CD4-positive, alpha-beta T cell (primary cell): ENCODE measurements at regions not wholly inside any gene's neighbourhood (a gene's known extent, or its start where the extent isn't known, plus 50 kb on each side); places are given as distances from the start of the nearest gene placed in this dataset.

ENCODE experiments used
- ATAC-seq: fragments of 200-7000 bp; cut with Tn5 transposase; one replicate; pipeline ENCODE4 v1.10.0; 2022; ENCODE audit warnings: mild to moderate bottlenecking; ENCODE audit not compliant: poor library complexity
- CTCF ChIA-PET: fragments of 350-600 bp; sonication (Branson Sonifier 250); formaldehyde crosslinking; loops from one replicate; lab custom pipeline; 2021; ENCODE audit warnings: antibody characterized with exemption, inconsistent platforms; lab: Charles Lee
- POLR2A ChIA-PET: fragments of 350-600 bp; sonication (Branson Sonifier 250); formaldehyde crosslinking; loops from one replicate; lab custom pipeline; 2021; ENCODE audit warnings: antibody characterized with exemption, inconsistent platforms; lab: Charles Lee
- DNase-seq, 14 experiments: peaks; one replicate each; pipeline ENCODE4 v3.0.0-alpha.2; 2013 to 2020; ENCODE audit warnings: mixed read lengths in 2 of 14
- H3K27ac ChIP-seq, 2 donors: one replicate each; pipeline versions ENCODE4 v1.5.1 to v1.7.0; 2013; ENCODE audit warnings: low read length in 2 of 2, low read depth in 1 of 2, mild to moderate bottlenecking in 1 of 2
- H3K27me3 ChIP-seq, 2 experiments: 1 replicate in 1 of 2; 2 replicates in 1 of 2; pipeline versions ENCODE4 v1.6.1 to v1.7.0; 2013; ENCODE audit warnings: low read length in 2 of 2, control low read depth in 1 of 2, mild to moderate bottlenecking in 1 of 2, moderate library complexity in 1 of 2; ENCODE audit not compliant: insufficient read depth in 2 of 2, control insufficient read depth in 1 of 2
- H3K36me3 ChIP-seq: one replicate; pipeline ENCODE4 v1.6.1; 2013; ENCODE audit warnings: low read length, control low read depth; ENCODE audit not compliant: insufficient read depth
- H3K4me1 ChIP-seq: one replicate; pipeline ENCODE4 v1.6.1; 2013; ENCODE audit warnings: low read length, control low read depth; ENCODE audit not compliant: insufficient read depth
- H3K4me3 ChIP-seq: one replicate; pipeline ENCODE4 v1.5.1; 2013; ENCODE audit warnings: mild to moderate bottlenecking, low read length, moderate library complexity
- H3K9me3 ChIP-seq, 2 experiments: 1 replicate in 1 of 2; 2 replicates in 1 of 2; pipeline versions ENCODE4 v1.6.1 to v1.7.0; 2013; ENCODE audit warnings: low read length in 2 of 2, mild to moderate bottlenecking in 2 of 2, control low read depth in 1 of 2, moderate library complexity in 1 of 2; ENCODE audit not compliant: control insufficient read depth in 1 of 2, insufficient read depth in 1 of 2
- H3K27ac Mint-ChIP-seq: one replicate; pipeline ENCODE4 v1.8.0; 2020; ENCODE audit warnings: mixed read lengths
- H3K27me3 Mint-ChIP-seq: one replicate; pipeline ENCODE4 v1.8.0; 2021; ENCODE audit warnings: mixed read lengths
- H3K36me3 Mint-ChIP-seq: one replicate; pipeline ENCODE4 v1.8.0; 2021; ENCODE audit warnings: low read depth, mixed read lengths
- H3K4me1 Mint-ChIP-seq: one replicate; pipeline ENCODE4 v1.8.0; 2021; ENCODE audit warnings: low read depth, mixed read lengths
- H3K4me3 Mint-ChIP-seq: one replicate; pipeline ENCODE4 v1.8.0; 2020; ENCODE audit warnings: mild to moderate bottlenecking, mixed read lengths
- H3K9me3 Mint-ChIP-seq: one replicate; pipeline ENCODE4 v1.8.0; 2020; ENCODE audit warnings: mixed read lengths
- CTCF ChIP-seq: fragments of 200-600 bp; IDR thresholded peaks from one replicate; pipeline ENCODE4 v1.8.0; 2022; ENCODE audit warnings: antibody characterized with exemption, mild to moderate bottlenecking
- intact Hi-C, 2 experiments: fragments of 100-400 bp; cut with DNase I in 1 of 2; cut with micrococcal nuclease in 1 of 2; formaldehyde crosslinking; loops; one replicate each; pipeline versions ENCODE4 v1.15.1 to v1.9.0; 2023 to 2025; cut with DNase I, micrococcal nuclease

DNA sequence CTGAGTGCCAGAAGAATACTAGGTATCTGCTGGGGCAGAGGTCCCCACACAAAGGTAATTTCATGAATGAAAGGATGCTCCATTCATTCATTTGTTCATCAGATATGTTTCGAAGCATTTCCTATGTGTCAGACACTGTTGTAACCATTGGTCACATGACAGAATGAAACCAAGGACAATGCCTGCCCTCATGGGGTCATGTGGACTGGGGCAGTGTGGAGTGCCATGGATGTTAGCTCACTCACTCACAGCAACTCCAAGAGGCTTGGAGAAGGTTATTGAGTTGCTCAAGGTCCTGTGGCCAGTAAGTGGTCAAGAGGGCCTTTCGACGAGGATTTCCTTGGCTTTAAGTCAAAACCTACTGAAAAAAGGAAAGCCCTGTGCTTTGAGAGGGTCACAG, 223.5 kb downstream of the ARHGAP12 start:
- H3K36me3 Mint-ChIP-seq, result no peaks in the 10 kb centered on the region
- H3K36me3 ChIP-seq, result no peaks in the 10 kb centered on the region
- TF ChIP-seq CTCF, result no peak
- DNase-seq, result peak in 1 of 14 experiments; percentile 10
- no peaks in the 10 kb centered on the region for H3K27me3 Mint-ChIP-seq
- H3K4me1 Mint-ChIP-seq, result peaks cover 16% of the 10 kb centered on the region
- peaks cover 14% of the 10 kb centered on the region for H3K4me1 ChIP-seq
- H3K9me3 ChIP-seq, result peaks cover 0 to 3% of the 10 kb centered on the region in 2 experiments
- no peaks in the 10 kb centered on the region for H3K27me3 ChIP-seq
- no peak overlapping the region for H3K27ac ChIP-seq
- ChIA-PET POLR2A (no interaction called here), CTCF (no interaction called here)
- no peak overlapping the region for H3K4me3 ChIP-seq
- ATAC-seq, result no peak
- no peak overlapping the region for H3K4me3 Mint-ChIP-seq
- no peak overlapping the region for H3K27ac Mint-ChIP-seq
- H3K9me3 Mint-ChIP-seq, result no peaks in the 10 kb centered on the region
- intact Hi-C loops, result no loop called here

DNA sequence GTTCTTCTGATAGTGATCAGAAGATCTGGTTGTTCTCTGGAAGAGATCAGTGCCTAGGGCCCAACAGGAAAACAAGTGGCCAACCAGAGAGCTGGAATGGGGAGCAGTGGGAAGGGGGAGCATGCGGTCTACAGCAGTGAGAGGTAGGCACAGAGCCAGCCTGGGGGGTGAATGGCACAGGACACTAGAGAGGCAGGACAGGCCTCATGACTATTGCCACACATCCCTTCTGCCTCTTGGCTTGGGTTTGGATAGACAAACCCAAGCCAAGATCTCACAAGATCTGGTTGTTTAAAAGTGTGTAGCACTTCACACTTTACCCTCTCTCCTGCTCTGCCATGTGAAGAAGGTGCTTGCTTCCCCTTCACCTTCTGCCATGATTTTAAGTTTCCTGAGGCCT, 224.4 kb downstream of the ARHGAP12 start:
- no peaks in the 10 kb centered on the region for H3K36me3 ChIP-seq
- H3K27ac ChIP-seq, result no peak overlapping the region
- Mint-ChIP-seq H3K27ac (no peak overlapping the region), H3K9me3 (no peaks in the 10 kb centered on the region), H3K4me3 (no peak overlapping the region), H3K36me3 (no peaks in the 10 kb centered on the region), H3K4me1 (peaks cover 16% of the 10 kb centered on the region), H3K27me3 (no peaks in the 10 kb centered on the region)
- no peak for ATAC-seq
- no peaks in the 10 kb centered on the region for H3K27me3 ChIP-seq
- no peak for DNase-seq
- intact Hi-C loops, result no loop called here
- H3K4me3 ChIP-seq, result no peak overlapping the region
- H3K9me3 ChIP-seq, result peaks cover 0 to 3% of the 10 kb centered on the region in 2 experiments
- POLR2A ChIA-PET, result no interaction called here
- H3K4me1 ChIP-seq, result peaks cover 14% of the 10 kb centered on the region
- no peak for TF ChIP-seq CTCF
- CTCF ChIA-PET, result interaction anchor here (0.6 kb wide), 1 partner anchor 26 kb away, joined by 3 read pairs; no protein-coding TSS in a partner anchor

- H3K4me1 Mint-ChIP-seq, result peaks cover 14% of the 10 kb centered on the region
- H3K9me3 Mint-ChIP-seq, result no peaks in the 10 kb centered on the region
- H3K27me3 Mint-ChIP-seq, result no peaks in the 10 kb centered on the region
- ChIA-PET CTCF (no interaction called here), POLR2A (no interaction called here)
- no peak overlapping the region for H3K4me3 Mint-ChIP-seq
- Histone ChIP-seq H3K27me3 (no peaks in the 10 kb centered on the region), H3K4me3 (no peak overlapping the region), H3K9me3 (peaks cover 0 to 3% of the 10 kb centered on the region in 2 experiments), H3K4me1 (peaks cover 13% of the 10 kb centered on the region), H3K27ac (no peak overlapping the region), H3K36me3 (no peaks in the 10 kb centered on the region)
- no peak for TF ChIP-seq CTCF
- ATAC-seq (no peak), DNase-seq (no peak)
- intact Hi-C loops, result no loop called here
- no peaks in the 10 kb centered on the region for H3K36me3 Mint-ChIP-seq
- H3K27ac Mint-ChIP-seq, result no peak overlapping the region
Observed at GRCh38 chr10:31702954-31703353, 225.7 kb downstream of the ARHGAP12 start.
